Activated T-helper 1 cell treated with anti-CD3 and anti-CD28 coated beads, Interleukin-12 subunit alpha, Interleukin-12 subunit beta, Interleukin-2, Interleukin-4 antibody, amounts not matched to agents 30 ng/mL and 10 ng/mL and 1 ng/mL, durations not matched to agents 14 hours and 24 hours and 36 hours (primary cell): ENCODE measurements at regions not wholly inside any gene's neighbourhood (a gene's known extent, or its start where the extent isn't known, plus 50 kb on each side); places are given as distances from the start of the nearest gene placed in this dataset.

Source experiments
- DNase-seq: peaks from one replicate; pipeline ENCODE4 v3.0.0; 2021; ENCODE audit warnings: low spot score
- H3K27ac Mint-ChIP-seq: one replicate; pipeline ENCODE4 v1.8.0; 2021; ENCODE audit warnings: mild to moderate bottlenecking, mixed read lengths
- H3K27me3 Mint-ChIP-seq: one replicate; pipeline ENCODE4 v1.8.0; 2022; ENCODE audit warnings: mild to moderate bottlenecking, moderate library complexity, mixed read lengths; ENCODE audit not compliant: insufficient read depth
- H3K36me3 Mint-ChIP-seq: one replicate; pipeline ENCODE4 v1.8.0; 2021; ENCODE audit warnings: low read depth, mixed read lengths
- H3K4me1 Mint-ChIP-seq: one replicate; pipeline ENCODE4 v1.8.0; 2021; ENCODE audit warnings: low read depth, mixed read lengths
- H3K4me3 Mint-ChIP-seq: one replicate; pipeline ENCODE4 v1.8.0; 2021; ENCODE audit warnings: mild to moderate bottlenecking, moderate library complexity, mixed read lengths
- H3K9me3 Mint-ChIP-seq: one replicate; pipeline ENCODE4 v1.8.0; 2021; ENCODE audit warnings: mixed read lengths
- intact Hi-C: fragments of 100-400 bp; cut with micrococcal nuclease; formaldehyde crosslinking; loops from one replicate; pipeline ENCODE4 v1.15.1; 2024

GRCh38 chr6:91477688-91478087 lies 890.8 kb upstream of the MAP3K7 start:
- H3K4me1 Mint-ChIP-seq: no peaks in the 10 kb centered on the region
- intact Hi-C loops: no loop called here
- no peaks in the 10 kb centered on the region for H3K9me3 Mint-ChIP-seq
- H3K27me3 Mint-ChIP-seq: no peaks in the 10 kb centered on the region
- no peak overlapping the region for H3K27ac Mint-ChIP-seq
- DNase-seq: no peak
- no peak overlapping the region for H3K4me3 Mint-ChIP-seq
- H3K36me3 Mint-ChIP-seq: no peaks in the 10 kb centered on the region

GRCh38 chr6:91476000-91476399 lies 889.1 kb upstream of the MAP3K7 start:
- Mint-ChIP-seq H3K4me3 (no peak overlapping the region), H3K9me3 (no peaks in the 10 kb centered on the region), H3K4me1 (no peaks in the 10 kb centered on the region), H3K27ac (no peak overlapping the region), H3K36me3 (no peaks in the 10 kb centered on the region), H3K27me3 (no peaks in the 10 kb centered on the region)
- intact Hi-C loops: no loop called here
- DNase-seq: no peak

GRCh38 chr6:91465393-91465792 lies 878.5 kb upstream of the MAP3K7 start:
- H3K4me1 Mint-ChIP-seq: no peaks in the 10 kb centered on the region
- H3K27ac Mint-ChIP-seq: no peak overlapping the region
- H3K36me3 Mint-ChIP-seq: no peaks in the 10 kb centered on the region
- H3K4me3 Mint-ChIP-seq: no peak overlapping the region
- DNase-seq: no peak
- intact Hi-C loops: no loop called here
- H3K9me3 Mint-ChIP-seq: no peaks in the 10 kb centered on the region
- H3K27me3 Mint-ChIP-seq: no peaks in the 10 kb centered on the region

GRCh38 chr6:91464718-91465117 lies 877.8 kb upstream of the MAP3K7 start:
- H3K4me1 Mint-ChIP-seq: no peaks in the 10 kb centered on the region
- no peaks in the 10 kb centered on the region for H3K27me3 Mint-ChIP-seq
- no peak for DNase-seq
- H3K27ac Mint-ChIP-seq: no peak overlapping the region
- intact Hi-C loops: no loop called here
- no peaks in the 10 kb centered on the region for H3K36me3 Mint-ChIP-seq
- H3K9me3 Mint-ChIP-seq: no peaks in the 10 kb centered on the region
- no peak overlapping the region for H3K4me3 Mint-ChIP-seq

GRCh38 chr6:91464201-91464600 lies 877.3 kb upstream of the MAP3K7 start:
- Mint-ChIP-seq H3K4me3 (no peak overlapping the region), H3K27ac (no peak overlapping the region), H3K27me3 (no peaks in the 10 kb centered on the region), H3K36me3 (no peaks in the 10 kb centered on the region), H3K9me3 (no peaks in the 10 kb centered on the region), H3K4me1 (no peaks in the 10 kb centered on the region)
- DNase-seq: no peak
- intact Hi-C loops: no loop called here

- no peaks in the 10 kb centered on the region for H3K36me3 Mint-ChIP-seq
- no peak for DNase-seq
- H3K4me3 Mint-ChIP-seq: no peak overlapping the region
- H3K4me1 Mint-ChIP-seq: no peaks in the 10 kb centered on the region
- intact Hi-C loops: no loop called here
- no peaks in the 10 kb centered on the region for H3K27me3 Mint-ChIP-seq
- no peak overlapping the region for H3K27ac Mint-ChIP-seq
- H3K9me3 Mint-ChIP-seq: no peaks in the 10 kb centered on the region
These were observed 875.4 kb upstream of the MAP3K7 start for GRCh38 chr6:91462241-91462640.

GRCh38 chr6:91453224-91453878 lies 866.5 kb upstream of the MAP3K7 start:
- Mint-ChIP-seq H3K36me3 (no peaks in the 10 kb centered on the region), H3K4me1 (no peaks in the 10 kb centered on the region), H3K4me3 (no peak overlapping the region), H3K27me3 (peaks cover 1% of the 10 kb centered on the region), H3K9me3 (no peaks in the 10 kb centered on the region), H3K27ac (no peak overlapping the region)
- intact Hi-C loops: no loop called here
- no peak for DNase-seq

GRCh38 chr6:91449539-91449938 lies 862.7 kb upstream of the MAP3K7 start:
- DNase-seq: no peak
- Mint-ChIP-seq H3K36me3 (no peaks in the 10 kb centered on the region), H3K27ac (no peak overlapping the region), H3K4me1 (no peaks in the 10 kb centered on the region), H3K9me3 (no peaks in the 10 kb centered on the region), H3K4me3 (no peak overlapping the region), H3K27me3 (no peaks in the 10 kb centered on the region)
- intact Hi-C loops: no loop called here

- H3K27ac Mint-ChIP-seq: no peak overlapping the region
- no peak overlapping the region for H3K4me3 Mint-ChIP-seq
- no peaks in the 10 kb centered on the region for H3K9me3 Mint-ChIP-seq
- no peaks in the 10 kb centered on the region for H3K27me3 Mint-ChIP-seq
- intact Hi-C loops: no loop called here
- H3K4me1 Mint-ChIP-seq: no peaks in the 10 kb centered on the region
- DNase-seq: no peak
- no peaks in the 10 kb centered on the region for H3K36me3 Mint-ChIP-seq
These were observed 860.8 kb upstream of the MAP3K7 start for GRCh38 chr6:91447530-91448254.

GRCh38 chr6:91447081-91447480 lies 860.2 kb upstream of the MAP3K7 start:
- no peak overlapping the region for H3K27ac Mint-ChIP-seq
- H3K4me3 Mint-ChIP-seq: no peak overlapping the region
- peaks cover 5% of the 10 kb centered on the region for H3K4me1 Mint-ChIP-seq
- no peaks in the 10 kb centered on the region for H3K9me3 Mint-ChIP-seq
- intact Hi-C loops: no loop called here
- no peak for DNase-seq
- H3K36me3 Mint-ChIP-seq: no peaks in the 10 kb centered on the region
- no peaks in the 10 kb centered on the region for H3K27me3 Mint-ChIP-seq

GRCh38 chr6:91443405-91443804 lies 856.5 kb upstream of the MAP3K7 start:
- intact Hi-C loops: no loop called here
- Mint-ChIP-seq H3K9me3 (no peaks in the 10 kb centered on the region), H3K36me3 (no peaks in the 10 kb centered on the region), H3K4me3 (no peak overlapping the region), H3K4me1 (peaks cover 8% of the 10 kb centered on the region), H3K27ac (no peak overlapping the region), H3K27me3 (no peaks in the 10 kb centered on the region)
- DNase-seq: no peak

- Mint-ChIP-seq H3K9me3 (no peaks in the 10 kb centered on the region), H3K36me3 (no peaks in the 10 kb centered on the region), H3K4me3 (no peak overlapping the region), H3K27me3 (no peaks in the 10 kb centered on the region), H3K27ac (no peak overlapping the region), H3K4me1 (peaks cover 8% of the 10 kb centered on the region)
- intact Hi-C loops: no loop called here
- DNase-seq: no peak
These were observed 855.5 kb upstream of the MAP3K7 start for GRCh38 chr6:91442342-91442741.

- Mint-ChIP-seq H3K4me1 (peaks cover 8% of the 10 kb centered on the region), H3K27me3 (no peaks in the 10 kb centered on the region), H3K36me3 (no peaks in the 10 kb centered on the region), H3K27ac (no peak overlapping the region), H3K9me3 (no peaks in the 10 kb centered on the region), H3K4me3 (no peak overlapping the region)
- intact Hi-C loops: no loop called here
- DNase-seq: no peak
These were observed 851.7 kb upstream of the MAP3K7 start for GRCh38 chr6:91438570-91438969.
